Right kidney (tissue), 1 donor: ENCODE measurements at regions not wholly inside any gene's neighbourhood (a gene's known extent, or its start where the extent isn't known, plus 50 kb on each side); places are given as distances from the start of the nearest gene placed in this dataset.

Experiments
- DNase-seq: peaks from one replicate; pipeline ENCODE4 v3.0.0-alpha.2; 2016

GRCh38 chr6:167583412-167583811, 243.3 kb upstream of the AFDN start:
- no peak for DNase-seq

GRCh38 chr6:167588181-167588919, 238.4 kb upstream of the AFDN start:
- no peak for DNase-seq

- DNase-seq, result no peak
Observed at GRCh38 chr6:167588920-167589614, 237.6 kb upstream of the AFDN start.

- DNase-seq, result no peak
Observed at GRCh38 chr6:167589615-167589940, 237.1 kb upstream of the AFDN start.

GRCh38 chr6:167590193-167590592, 236.5 kb upstream of the AFDN start:
- DNase-seq, result no peak
